HEK293T (cell line): ENCODE measurements at regions not wholly inside any gene's neighbourhood (a gene's known extent, or its start where the extent isn't known, plus 50 kb on each side); places are given as distances from the start of the nearest gene placed in this dataset.

Experiments used
- CTCF ChIA-PET: fragments of 350-600 bp; formaldehyde crosslinking; extraction: SDS; loops from one replicate; lab custom pipeline; 2021; ENCODE audit warnings: antibody characterized with exemption, inconsistent platforms; lab: Yijun Ruan, JAX
- POLR2A ChIA-PET: fragments of 350-600 bp; formaldehyde crosslinking; extraction: SDS; loops from one replicate; lab custom pipeline; 2020; ENCODE audit warnings: antibody characterized with exemption, inconsistent platforms; lab: Yijun Ruan, JAX
- DNase-seq: peaks from one replicate; pipeline ENCODE4 v3.0.0; 2012; ENCODE audit warnings: mixed read lengths; ENCODE audit errors: extremely low spot score
- ARNT ChIP-seq: fragments of 450-650 bp; IDR thresholded peaks from 2 replicates; pipeline ENCODE4 v1.6.1; 2017; ENCODE audit warnings: mild to moderate bottlenecking
- BHLHE40 ChIP-seq: fragments of 450-650 bp; IDR thresholded peaks from 2 replicates; pipeline ENCODE4 v1.6.1; 2016; ENCODE audit warnings: mild to moderate bottlenecking, moderate library complexity, borderline replicate concordance
- CTBP1 ChIP-seq: fragments of 450-650 bp; IDR thresholded peaks from 2 replicates; pipeline ENCODE4 v1.6.1; 2016; ENCODE audit warnings: borderline replicate concordance
- ELF4 ChIP-seq: fragments of 450-650 bp; IDR thresholded peaks from 2 replicates; pipeline ENCODE4 v1.6.1; 2017; ENCODE audit warnings: antibody characterized with exemption
- FOXA1 ChIP-seq: fragments of 450-650 bp; IDR thresholded peaks from 2 replicates; pipeline ENCODE4 v1.6.1; 2016; ENCODE audit warnings: mild to moderate bottlenecking
- FOXK2 ChIP-seq: fragments of 450-650 bp; IDR thresholded peaks from 2 replicates; pipeline ENCODE4 v1.6.1; 2016; ENCODE audit warnings: mild to moderate bottlenecking
- FOXM1 ChIP-seq: fragments of 450-650 bp; IDR thresholded peaks from 2 replicates; pipeline ENCODE4 v1.6.1; 2017; ENCODE audit warnings: mild to moderate bottlenecking, borderline replicate concordance
- HDGF ChIP-seq: fragments of 450-650 bp; IDR thresholded peaks from 2 replicates; pipeline ENCODE4 v1.6.1; 2017; ENCODE audit warnings: antibody characterized with exemption, borderline replicate concordance
- L3MBTL2 ChIP-seq: fragments of 450-650 bp; conservative IDR thresholded peaks from 2 replicates; pipeline ENCODE4 v1.6.1; 2016; ENCODE audit warnings: mild to moderate bottlenecking
- LEF1 ChIP-seq: fragments of 450-650 bp; IDR thresholded peaks from 2 replicates; pipeline ENCODE4 v1.6.1; 2017; ENCODE audit warnings: mild to moderate bottlenecking, borderline replicate concordance
- NFRKB ChIP-seq: fragments of 450-650 bp; IDR thresholded peaks from 2 replicates; pipeline ENCODE4 v1.6.1; 2016; ENCODE audit warnings: mild to moderate bottlenecking, moderate library complexity
- SP1 ChIP-seq: fragments of 450-650 bp; IDR thresholded peaks from 2 replicates; pipeline ENCODE4 v1.6.1; 2017
- SUZ12 ChIP-seq: fragments of 450-650 bp; IDR thresholded peaks from 2 replicates; pipeline ENCODE4 v1.6.1; 2016; ENCODE audit warnings: mild to moderate bottlenecking
- TARDBP ChIP-seq: fragments of 450-650 bp; IDR thresholded peaks from 2 replicates; pipeline ENCODE4 v1.6.1; 2016
- ZNF384 ChIP-seq: fragments of 450-650 bp; IDR thresholded peaks from 2 replicates; pipeline ENCODE4 v1.6.1; 2016
- TF ChIP-seq, protein P1 (sequence below): fragments of 450-650 bp; IDR thresholded peaks from 2 replicates; pipeline ENCODE4 v1.6.1; 2016

DNA sequence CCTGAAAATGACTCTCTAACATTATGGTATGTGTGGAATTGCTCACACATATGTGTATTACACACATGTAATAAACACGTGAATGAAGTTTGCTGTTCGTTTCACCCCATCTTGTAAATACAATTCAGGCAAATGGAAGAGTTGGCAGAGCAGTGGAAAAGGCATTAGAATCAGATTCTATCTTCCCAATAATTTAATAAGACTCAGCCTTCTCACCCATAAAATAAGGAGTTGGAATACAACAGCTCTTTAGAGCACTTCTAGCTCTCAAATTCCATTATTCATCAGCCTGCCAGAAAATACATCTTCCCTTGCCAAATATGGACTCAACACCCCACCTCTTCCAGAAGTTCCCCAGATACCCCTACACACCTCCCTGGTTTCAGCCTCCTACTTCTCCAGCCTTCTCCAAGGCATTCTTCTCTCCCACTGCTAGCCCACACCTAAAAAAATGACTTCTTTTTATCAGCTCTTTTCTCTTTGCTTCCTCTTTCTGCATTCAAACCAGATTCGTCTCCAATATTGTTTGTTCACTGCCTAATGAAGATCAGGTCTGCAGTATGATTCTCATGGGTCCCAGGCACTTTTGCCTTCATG lies 66.2 kb upstream of the DYRK2 start:
- ChIA-PET POLR2A (no interaction called here), CTCF (no interaction called here)
- no peak for DNase-seq
- no peak for TF ChIP-seq LEF1
- TF ChIP-seq FOXM1 = no peak

DNA sequence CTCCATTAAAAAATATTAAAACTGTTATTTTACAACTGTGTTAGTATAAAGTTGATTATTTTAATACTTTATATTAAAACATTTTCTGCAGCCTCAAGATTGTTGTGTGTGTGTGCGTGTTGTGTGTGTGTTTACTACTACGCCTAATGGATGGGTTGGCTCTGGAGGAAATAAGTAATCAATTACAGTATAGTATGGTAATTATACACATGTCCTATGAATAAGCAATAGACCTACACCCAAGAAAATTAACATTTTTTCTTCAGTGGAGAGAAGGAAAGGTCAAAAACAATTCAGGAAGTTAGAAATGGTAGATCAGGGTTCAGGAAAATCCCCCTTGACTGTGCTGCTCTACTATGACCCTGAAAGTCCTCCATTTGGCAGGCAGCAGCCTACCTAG lies 65.7 kb upstream of the DYRK2 start:
- TF ChIP-seq BHLHE40 = no peak
- TF ChIP-seq SP1 = no peak
- TF ChIP-seq ELF4 = no peak
- TF ChIP-seq TARDBP = no peak
- no peak for TF ChIP-seq LEF1
- no peak for TF ChIP-seq FOXA1
- TF ChIP-seq NFRKB = no peak
- no peak for TF ChIP-seq ARNT
- no peak for TF ChIP-seq SUZ12
- no peak for TF ChIP-seq FOXM1
- TF ChIP-seq, protein P1, sequence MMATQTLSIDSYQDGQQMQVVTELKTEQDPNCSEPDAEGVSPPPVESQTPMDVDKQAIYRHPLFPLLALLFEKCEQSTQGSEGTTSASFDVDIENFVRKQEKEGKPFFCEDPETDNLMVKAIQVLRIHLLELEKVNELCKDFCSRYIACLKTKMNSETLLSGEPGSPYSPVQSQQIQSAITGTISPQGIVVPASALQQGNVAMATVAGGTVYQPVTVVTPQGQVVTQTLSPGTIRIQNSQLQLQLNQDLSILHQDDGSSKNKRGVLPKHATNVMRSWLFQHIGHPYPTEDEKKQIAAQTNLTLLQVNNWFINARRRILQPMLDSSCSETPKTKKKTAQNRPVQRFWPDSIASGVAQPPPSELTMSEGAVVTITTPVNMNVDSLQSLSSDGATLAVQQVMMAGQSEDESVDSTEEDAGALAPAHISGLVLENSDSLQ = no peak
- no peak for TF ChIP-seq ZNF384
- no peak for TF ChIP-seq HDGF
- no peak for TF ChIP-seq L3MBTL2
- TF ChIP-seq CTBP1 = no peak
- no peak for TF ChIP-seq FOXK2
- DNase-seq = no peak
- CTCF ChIA-PET = no interaction called here
- POLR2A ChIA-PET = no interaction called here

DNA sequence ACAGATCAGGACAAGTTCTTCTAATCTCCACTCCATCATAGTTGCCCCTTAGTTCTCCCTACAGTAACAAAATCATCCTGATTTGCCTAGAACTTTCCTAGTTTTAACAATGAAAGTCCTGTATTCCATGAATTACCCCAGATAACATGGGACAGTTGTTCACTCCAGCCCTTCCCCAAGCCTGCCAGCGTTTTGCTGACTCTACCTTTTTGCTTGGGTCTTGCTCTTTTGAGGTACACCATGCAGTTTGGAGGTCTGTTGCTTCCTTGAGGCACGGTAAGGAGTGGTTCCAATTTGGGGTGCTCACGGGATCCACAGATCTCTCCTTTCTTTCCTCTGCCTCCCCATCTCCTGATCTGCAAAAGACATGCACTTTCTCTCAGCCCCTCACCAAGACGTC lies 61.6 kb upstream of the DYRK2 start:
- no peak for DNase-seq
- ChIA-PET POLR2A (no interaction called here), CTCF (no interaction called here)
- TF ChIP-seq CTBP1 = no peak
- TF ChIP-seq SUZ12 = no peak
- no peak for TF ChIP-seq L3MBTL2
- no peak for TF ChIP-seq FOXM1
- TF ChIP-seq SP1 = no peak

DNA sequence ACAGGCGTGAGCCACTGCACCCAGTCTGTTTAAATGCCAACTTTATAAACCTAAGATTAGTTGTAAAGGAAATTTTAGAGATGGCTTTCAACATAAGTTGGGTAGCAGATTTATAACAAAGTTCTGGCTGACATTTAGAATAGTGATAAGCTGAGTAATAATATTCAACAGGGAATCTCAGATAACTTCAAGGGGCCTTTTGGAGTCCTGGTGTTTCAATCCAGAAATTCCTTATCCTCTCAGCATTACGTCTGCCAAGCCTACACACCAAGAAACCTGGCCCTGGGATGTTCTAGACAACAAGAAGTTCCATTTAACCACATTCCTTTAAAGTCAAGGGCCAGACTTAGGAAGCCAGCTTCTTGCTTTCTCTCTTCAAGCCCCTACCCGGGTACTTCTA lies 59.5 kb upstream of the DYRK2 start:
- DNase-seq = no peak
- CTCF ChIA-PET = interaction anchor here (0.7 kb wide), 2 partner anchors 9 to 1446 kb away, joined by 3 to 5 read pairs; no protein-coding TSS in a partner anchor
- no peak for TF ChIP-seq TARDBP
- TF ChIP-seq FOXM1 = no peak
- no peak for TF ChIP-seq FOXK2
- no peak for TF ChIP-seq BHLHE40
- no peak for TF ChIP-seq L3MBTL2
- no peak for TF ChIP-seq NFRKB
- no peak for TF ChIP-seq ELF4
- TF ChIP-seq, protein P1 = no peak
- POLR2A ChIA-PET = no interaction called here

DNA sequence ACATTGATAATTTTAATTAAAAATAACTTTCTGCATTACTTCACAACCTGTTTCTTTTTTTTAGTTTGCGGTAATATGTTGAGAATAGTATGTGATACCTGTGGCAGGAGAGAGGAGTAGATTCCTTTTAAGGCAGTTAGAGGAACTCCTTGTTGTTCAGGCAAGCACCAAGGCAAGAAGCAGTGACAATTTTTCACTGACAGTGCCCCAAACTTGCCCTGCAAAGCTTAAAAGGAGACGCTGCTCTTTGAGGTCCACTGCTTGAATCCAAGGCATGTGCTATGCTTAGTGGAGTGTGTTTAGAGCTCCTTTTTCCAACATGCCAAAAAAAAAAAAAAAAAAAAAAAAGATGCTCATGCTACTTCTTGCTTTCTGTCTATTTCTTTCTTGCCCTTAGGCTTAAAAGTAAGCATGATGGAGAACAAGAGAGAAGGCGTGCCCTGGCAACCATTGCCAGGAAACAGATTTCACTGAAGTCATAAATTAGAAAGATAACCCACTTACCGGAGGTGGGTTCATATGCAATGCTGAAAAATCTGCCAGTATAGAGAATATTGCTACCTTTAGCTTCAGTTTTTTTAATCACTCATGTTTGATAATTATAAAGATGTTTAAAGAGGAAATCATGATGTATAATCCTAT lies 58.3 kb upstream of the DYRK2 start:
- ChIA-PET CTCF (interaction anchor here (0.5 kb wide), 1 partner anchor 235 kb away, joined by 4 read pairs; no protein-coding TSS in a partner anchor), POLR2A (no interaction called here)
- TF ChIP-seq L3MBTL2 (no peak), HDGF (no peak), ZNF384 (no peak), ARNT (no peak), LEF1 (no peak), SUZ12 (no peak), ELF4 (no peak), SP1 (no peak), TARDBP (no peak), FOXA1 (no peak), BHLHE40 (no peak), FOXM1 (no peak), FOXK2 (no peak), CTBP1 (no peak), NFRKB (no peak)
- TF ChIP-seq, protein P1 = no peak
- DNase-seq = no peak

DNA sequence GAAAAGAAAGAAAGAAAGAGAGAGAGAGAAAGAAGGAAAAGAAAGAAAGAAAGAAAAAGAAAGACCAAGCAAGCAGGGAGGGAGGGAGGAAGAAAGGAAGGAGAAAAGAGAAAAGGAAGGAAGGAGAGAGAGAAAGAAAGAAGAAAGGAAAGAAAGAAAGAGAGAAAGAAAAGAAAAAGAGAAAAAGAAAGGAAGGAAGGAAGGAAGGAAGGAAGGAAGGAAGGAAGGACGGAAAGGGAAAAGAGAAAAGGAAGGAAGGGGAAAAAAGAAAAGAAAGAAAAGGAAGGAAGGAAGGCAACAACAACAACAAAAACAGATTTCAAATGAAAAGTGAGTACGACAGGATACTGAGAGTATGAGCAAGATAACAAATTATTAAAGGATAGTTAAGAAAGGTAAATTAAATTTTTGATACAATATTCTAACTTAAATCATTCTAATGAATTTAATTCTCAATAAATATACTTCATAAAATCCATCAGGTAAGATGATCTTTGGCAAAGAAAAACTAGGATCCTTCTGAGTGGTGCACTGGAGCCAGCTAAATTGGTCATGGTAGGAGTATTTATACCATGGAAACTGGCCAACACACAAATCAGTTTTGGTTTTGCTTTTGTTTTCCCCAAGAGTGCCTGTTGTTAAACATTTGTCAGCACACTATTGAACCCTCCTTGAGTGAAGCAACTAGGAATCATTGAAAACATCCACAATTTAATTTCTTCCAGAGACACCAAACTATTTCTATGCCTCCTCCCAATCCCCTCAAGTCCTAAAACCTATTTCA lies 56.1 kb upstream of the DYRK2 start:
- ChIA-PET POLR2A (interaction anchor here (0.7 kb wide), 1 partner anchor 161 kb away, joined by 3 read pairs; no protein-coding TSS in a partner anchor), CTCF (interaction anchor here (0.7 kb wide), 1 partner anchor 410 kb away, joined by 3 read pairs; no protein-coding TSS in a partner anchor)

More for the DNA sequence above, 56.1 kb upstream of the DYRK2 start:
- no peak for TF ChIP-seq NFRKB
- TF ChIP-seq HDGF = no peak
- TF ChIP-seq ZNF384 = no peak
- no peak for TF ChIP-seq SP1
- no peak for TF ChIP-seq BHLHE40
- TF ChIP-seq SUZ12 = no peak
- no peak for TF ChIP-seq L3MBTL2
- no peak for TF ChIP-seq FOXM1
- TF ChIP-seq CTBP1 = no peak
- TF ChIP-seq LEF1 = no peak
- no peak for TF ChIP-seq ELF4
- TF ChIP-seq, protein P1 = no peak
- no peak for TF ChIP-seq ARNT
- TF ChIP-seq FOXK2 = no peak
- TF ChIP-seq TARDBP = no peak
- no peak for DNase-seq
